ENCODE measurements at regions not wholly inside any gene's neighbourhood (a gene's known extent, or its start where the extent isn't known, plus 50 kb on each side); places are given as distances from the start of the nearest gene placed in this dataset.

GRCh38 chr3:25349828-25350724, 78.0 kb upstream of the RARB start:
- H2AFZ ChIP-seq (ENCODE audit: control insufficient read depth, low read depth, low read length) = no peak overlapping the region
- H3K79me2 ChIP-seq (ENCODE audit: control insufficient read depth, insufficient read depth, low read length) = no peaks in the 10 kb centered on the region
- ChIA-PET CTCF (no interaction called here), SMC1A (ENCODE audit: uncharacterized antibody, unreplicated experiment) (no interaction called here), POLR2A (no interaction called here), RAD21 (ENCODE audit: unreplicated experiment) (no interaction called here)
- no peak for FAIRE-seq
- H3K4me2 ChIP-seq (ENCODE audit: control insufficient read depth, insufficient read depth) = no peak overlapping the region
- no peaks in the 10 kb centered on the region for H3K4me1 ChIP-seq (ENCODE audit: control insufficient read depth, insufficient read depth, low read length)
- no peak overlapping the region for H3K9ac ChIP-seq (ENCODE audit: control insufficient read depth, insufficient read depth, low read length)
- H3K27ac ChIP-seq (ENCODE audit: control insufficient read depth, insufficient read depth) = no peak overlapping the region
- no peaks in the 10 kb centered on the region for H3K27me3 ChIP-seq (replicated peaks in 1 of 2; ENCODE audit: control insufficient read depth in 2 of 2, insufficient read depth in 2 of 2, low read length in 1 of 2)
- no peak for DNase-seq (ENCODE audit: low read depth, low spot score)
- no peaks in the 10 kb centered on the region for H3K36me3 ChIP-seq (ENCODE audit: control insufficient read depth in 2 of 2, insufficient read depth in 2 of 2, low read length in 1 of 2)
- intact Hi-C loops (cut with micrococcal nuclease; ENCODE audit: unreplicated experiment) = no loop called here
- in situ Hi-C loops (cut with MboI) = no loop called here
- H3K4me3 ChIP-seq = no peak overlapping the region
- no peaks in the 10 kb centered on the region for H4K20me1 ChIP-seq (ENCODE audit: control insufficient read depth, insufficient read depth)
- no peaks in the 10 kb centered on the region for H3K9me3 ChIP-seq (replicated peaks; ENCODE audit: control insufficient read depth, insufficient read depth, low read length)
- ATAC-seq = no peak
- no TSS peak for BruUV-seq (replicated peaks)
- WGBS (ENCODE audit: insufficient coverage, insufficient replicate concordance, low lambda C conversion rate, missing lambda C conversion rate) = 24% methylated on average over 6 of the region's 6 CpGs
- TF ChIP-seq MEF2B (IDR thresholded peaks at IDR 0.05; ENCODE audit: partially characterized antibody, poor library complexity, severe bottlenecking) = no peak
- no peak for TF ChIP-seq MXI1 (IDR thresholded peaks at IDR 0.05; ENCODE audit: low read depth, low read length)
- no peak for TF ChIP-seq NFYB (IDR thresholded peaks at IDR 0.05; ENCODE audit: insufficient read depth, low read depth, low read length)
- no peak for TF ChIP-seq DPF2 (IDR thresholded peaks at IDR 0.05)
- TF ChIP-seq RBBP5 (conservative IDR thresholded peaks at IDR 0.05) = no peak
- no peak for TF ChIP-seq BCL3 (IDR thresholded peaks at IDR 0.05; ENCODE audit: borderline replicate concordance, insufficient read depth, low read depth, low read length, poor library complexity, severe bottlenecking)
- TF ChIP-seq SMARCA5 (IDR thresholded peaks at IDR 0.05) = no peak
- no peak for TF ChIP-seq NR2C1 (IDR thresholded peaks at IDR 0.05)
- TF ChIP-seq ZNF274 (IDR thresholded peaks at IDR 0.05; ENCODE audit: insufficient read depth, insufficient read length) = no peak
- no peak for TF ChIP-seq REST (IDR thresholded peaks at IDR 0.05; ENCODE audit: low read depth, low read length)
- no peak for TF ChIP-seq SREBF2 (IDR thresholded peaks at IDR 0.05; ENCODE audit: low read length)
- TF ChIP-seq BACH1 (IDR thresholded peaks at IDR 0.05; ENCODE audit: borderline replicate concordance) = no peak
- TF ChIP-seq, protein P1, sequence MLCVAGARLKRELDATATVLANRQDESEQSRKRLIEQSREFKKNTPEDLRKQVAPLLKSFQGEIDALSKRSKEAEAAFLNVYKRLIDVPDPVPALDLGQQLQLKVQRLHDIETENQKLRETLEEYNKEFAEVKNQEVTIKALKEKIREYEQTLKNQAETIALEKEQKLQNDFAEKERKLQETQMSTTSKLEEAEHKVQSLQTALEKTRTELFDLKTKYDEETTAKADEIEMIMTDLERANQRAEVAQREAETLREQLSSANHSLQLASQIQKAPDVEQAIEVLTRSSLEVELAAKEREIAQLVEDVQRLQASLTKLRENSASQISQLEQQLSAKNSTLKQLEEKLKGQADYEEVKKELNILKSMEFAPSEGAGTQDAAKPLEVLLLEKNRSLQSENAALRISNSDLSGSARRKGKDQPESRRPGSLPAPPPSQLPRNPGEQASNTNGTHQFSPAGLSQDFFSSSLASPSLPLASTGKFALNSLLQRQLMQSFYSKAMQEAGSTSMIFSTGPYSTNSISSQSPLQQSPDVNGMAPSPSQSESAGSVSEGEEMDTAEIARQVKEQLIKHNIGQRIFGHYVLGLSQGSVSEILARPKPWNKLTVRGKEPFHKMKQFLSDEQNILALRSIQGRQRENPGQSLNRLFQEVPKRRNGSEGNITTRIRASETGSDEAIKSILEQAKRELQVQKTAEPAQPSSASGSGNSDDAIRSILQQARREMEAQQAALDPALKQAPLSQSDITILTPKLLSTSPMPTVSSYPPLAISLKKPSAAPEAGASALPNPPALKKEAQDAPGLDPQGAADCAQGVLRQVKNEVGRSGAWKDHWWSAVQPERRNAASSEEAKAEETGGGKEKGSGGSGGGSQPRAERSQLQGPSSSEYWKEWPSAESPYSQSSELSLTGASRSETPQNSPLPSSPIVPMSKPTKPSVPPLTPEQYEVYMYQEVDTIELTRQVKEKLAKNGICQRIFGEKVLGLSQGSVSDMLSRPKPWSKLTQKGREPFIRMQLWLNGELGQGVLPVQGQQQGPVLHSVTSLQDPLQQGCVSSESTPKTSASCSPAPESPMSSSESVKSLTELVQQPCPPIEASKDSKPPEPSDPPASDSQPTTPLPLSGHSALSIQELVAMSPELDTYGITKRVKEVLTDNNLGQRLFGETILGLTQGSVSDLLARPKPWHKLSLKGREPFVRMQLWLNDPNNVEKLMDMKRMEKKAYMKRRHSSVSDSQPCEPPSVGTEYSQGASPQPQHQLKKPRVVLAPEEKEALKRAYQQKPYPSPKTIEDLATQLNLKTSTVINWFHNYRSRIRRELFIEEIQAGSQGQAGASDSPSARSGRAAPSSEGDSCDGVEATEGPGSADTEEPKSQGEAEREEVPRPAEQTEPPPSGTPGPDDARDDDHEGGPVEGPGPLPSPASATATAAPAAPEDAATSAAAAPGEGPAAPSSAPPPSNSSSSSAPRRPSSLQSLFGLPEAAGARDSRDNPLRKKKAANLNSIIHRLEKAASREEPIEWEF (IDR thresholded peaks at IDR 0.05; ENCODE audit: insufficient replicate concordance, low read depth, low read length) = no peak

Data from GM12878 (cell line).